ENCODE measurements at regions not wholly inside any gene's neighbourhood (a gene's known extent, or its start where the extent isn't known, plus 50 kb on each side); places are given as distances from the start of the nearest gene placed in this dataset.

GRCh38 chr4:164617426-164617825 is 136.5 kb upstream of the SMIM31 start:
- no peak overlapping the region for H3K27ac ChIP-seq (ENCODE audit: low read depth, low read length)
- no peak overlapping the region for H2BK15ac ChIP-seq (ENCODE audit: low read length)
- H3K27me3 ChIP-seq (replicated peaks in 1 of 4; ENCODE audit: control insufficient read depth in 3 of 4, extremely low read depth in 1 of 4, insufficient read depth in 3 of 4, low read length in 3 of 4): no peaks in the 10 kb centered on the region
- ChIA-PET CTCF (ENCODE audit: partially characterized antibody) (interaction anchor here (1.3 kb wide), 1 partner anchor 81 kb away, joined by 3 read pairs; no protein-coding TSS in a partner anchor), POLR2A (ENCODE audit: partially characterized antibody) (no interaction called here)
- H2BK20ac ChIP-seq (ENCODE audit: low read length): no peak overlapping the region
- no peak overlapping the region for H4K8ac ChIP-seq (ENCODE audit: extremely low read depth, insufficient read depth, low read length)
- H3K14ac ChIP-seq (ENCODE audit: insufficient read length): no peak overlapping the region
- no peak overlapping the region for H2BK12ac ChIP-seq (ENCODE audit: low read depth, low read length)
- H3K9me3 ChIP-seq (ENCODE audit: insufficient read depth in 2 of 2, low read depth in 1 of 2, low read length in 1 of 2): no peaks in the 10 kb centered on the region
- no peaks in the 10 kb centered on the region for H3K79me1 ChIP-seq (ENCODE audit: low read depth, low read length)
- no peak for DNase-seq (ENCODE audit: low read depth in 1 of 2, low spot score in 2 of 2)
- H2BK120ac ChIP-seq (replicated peaks; ENCODE audit: low read depth, low read length): no peak overlapping the region
- H3K9ac ChIP-seq (replicated peaks in 1 of 4; ENCODE audit: extremely low read depth in 1 of 4, low read depth in 3 of 4, low read length in 3 of 4): no peak overlapping the region
- H3K4me1 ChIP-seq (replicated peaks in 1 of 4; ENCODE audit: control insufficient read depth in 3 of 4, insufficient read depth in 4 of 4, low read length in 3 of 4): no peaks in the 10 kb centered on the region
- H3K18ac ChIP-seq (ENCODE audit: extremely low read depth, low read length): no peak overlapping the region
- H2AFZ ChIP-seq (ENCODE audit: low read length): no peak overlapping the region
- no peak overlapping the region for H4K5ac ChIP-seq (ENCODE audit: insufficient read length, low read depth, low read length)
- H3K79me2 ChIP-seq (ENCODE audit: control insufficient read depth in 1 of 2, insufficient read depth in 2 of 2, low read length in 2 of 2): no peaks in the 10 kb centered on the region
- no peak overlapping the region for H4K91ac ChIP-seq (replicated peaks; ENCODE audit: insufficient read length, low read length)
- H3K23me2 ChIP-seq (ENCODE audit: low read depth, low read length): no peaks in the 10 kb centered on the region
- H3K4me3 ChIP-seq (ENCODE audit: extremely low read depth in 1 of 4, insufficient read depth in 2 of 4, low read depth in 3 of 4, low read length in 4 of 4): no peak overlapping the region
- no peak overlapping the region for H3K4me2 ChIP-seq (ENCODE audit: insufficient read depth in 1 of 2, low read depth in 2 of 2, low read length in 2 of 2)
- H4K20me1 ChIP-seq (replicated peaks in 1 of 2; ENCODE audit: control insufficient read depth in 1 of 2, insufficient read depth in 2 of 2, low read length in 2 of 2): no peaks in the 10 kb centered on the region
- FAIRE-seq: no peak
- no peak overlapping the region for H3K56ac ChIP-seq (replicated peaks; ENCODE audit: insufficient read length, low read depth, low read length)
- no peak overlapping the region for H3K23ac ChIP-seq (ENCODE audit: insufficient read length)
- H3K36me3 ChIP-seq (ENCODE audit: control insufficient read depth in 2 of 4, insufficient read depth in 4 of 4, low read length in 3 of 4): no peaks in the 10 kb centered on the region
- no peak overlapping the region for H2AK5ac ChIP-seq (ENCODE audit: low read depth, low read length)
- H3K4ac ChIP-seq (replicated peaks; ENCODE audit: insufficient read length, low read depth, low read length): no peak overlapping the region
- H2BK5ac ChIP-seq (ENCODE audit: low read depth, low read length): no peak overlapping the region
- TF ChIP-seq CHD2 (IDR thresholded peaks at IDR 0.05; ENCODE audit: low read length) (no peak), NANOG (IDR thresholded peaks at IDR 0.05; ENCODE audit: insufficient read depth, low read depth, low read length, poor library complexity, severe bottlenecking) (no peak), GTF2F1 (IDR thresholded peaks at IDR 0.05; ENCODE audit: borderline replicate concordance, low read depth, low read length) (no peak), FOSL1 (IDR thresholded peaks at IDR 0.05; ENCODE audit: insufficient read depth, low read depth, low read length) (no peak), CTCF (IDR thresholded peaks at IDR 0.05; ENCODE audit: control extremely low read depth in 1 of 3, insufficient read depth in 1 of 3, low read depth in 1 of 3, low read length in 3 of 3) (no peak), SUZ12 (IDR thresholded peaks at IDR 0.05; ENCODE audit: low read length) (no peak), HDAC2 (IDR thresholded peaks at IDR 0.05; ENCODE audit: borderline replicate concordance in 1 of 2, low read depth in 2 of 2, low read length in 2 of 2) (no peak), POLR2A (IDR thresholded peaks at IDR 0.05; ENCODE audit: control extremely low read depth in 1 of 2, low read depth in 2 of 2, low read length in 2 of 2) (no peak), RBBP5 (IDR thresholded peaks at IDR 0.05; ENCODE audit: borderline replicate concordance, low read depth, low read length) (no peak)

Measured in H1 (cell line).